ENCODE measurements at regions not wholly inside any gene's neighbourhood (a gene's known extent, or its start where the extent isn't known, plus 50 kb on each side); places are given as distances from the start of the nearest gene placed in this dataset.
"Not testable (repeated sequence)": the region's sequence is repeated elsewhere in the genome, so short reads cannot be mapped to it uniquely, and the experiment has no call there.

DNA sequence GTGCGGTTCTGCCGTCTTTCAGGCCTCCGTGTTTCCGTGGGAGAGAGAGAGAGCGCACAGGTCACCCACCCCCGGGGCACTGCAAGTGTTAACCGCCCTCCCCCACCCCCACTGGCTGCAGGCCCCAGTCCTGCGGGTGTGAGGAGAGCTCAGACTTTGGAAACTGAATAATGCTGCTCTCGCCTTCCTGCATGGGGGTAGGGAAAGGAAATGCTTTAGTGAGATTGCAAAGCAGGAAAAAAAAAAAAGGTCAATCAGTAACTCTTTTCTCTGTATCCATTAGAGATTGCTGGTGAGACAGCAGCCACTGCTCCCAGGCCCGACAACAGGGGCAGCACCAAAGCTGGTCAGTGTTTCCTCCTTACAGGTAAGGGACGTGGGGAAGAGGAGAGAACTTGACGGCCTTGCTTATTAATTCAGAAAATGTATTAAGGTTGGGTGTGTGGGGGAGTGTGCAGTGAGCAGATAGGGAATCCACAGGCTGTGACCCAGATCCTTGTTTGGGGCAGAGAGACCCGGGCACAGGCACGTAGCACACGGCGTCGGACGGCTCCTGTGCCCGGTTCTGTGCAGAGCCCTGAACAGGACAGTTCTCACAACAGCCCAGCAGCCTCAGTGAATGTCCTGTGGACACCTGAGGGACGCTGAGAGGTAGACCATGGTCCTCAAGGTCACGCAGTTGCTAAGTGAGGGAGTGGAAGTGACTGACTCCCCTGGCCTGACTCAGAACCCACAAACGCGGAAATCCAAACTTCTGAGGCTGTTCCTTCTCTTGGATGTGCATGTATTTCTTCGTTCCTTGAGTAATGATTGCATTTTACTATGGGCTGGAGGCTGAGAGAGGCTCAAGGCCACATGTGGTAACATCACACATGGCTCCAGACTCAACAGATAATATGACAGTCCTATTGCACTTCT, 156.5 kb downstream of the FOXL1 start:
- H3K4me3 ChIP-seq (ENCODE audit: low read depth in 1 of 5, low read length in 5 of 5), result no peak overlapping the region
- no peak overlapping the region for H3K9ac ChIP-seq (ENCODE audit: low read length in 5 of 5)
- no peaks in the 10 kb centered on the region for H3K9me3 ChIP-seq (ENCODE audit: control insufficient read depth in 5 of 5, low read length in 5 of 5)
- peaks cover 0 to 6% (median 0%) of the 10 kb centered on the region in 5 donors for H3K4me1 ChIP-seq (ENCODE audit: control insufficient read depth in 5 of 5, insufficient read depth in 5 of 5, low read length in 5 of 5)
- H3K27me3 ChIP-seq (ENCODE audit: control insufficient read depth in 5 of 5, insufficient read depth in 4 of 5, low read length in 5 of 5), result peaks cover 12 to 54% (median 33%) of the 10 kb centered on the region in 5 donors
- H3K36me3 ChIP-seq (ENCODE audit: control insufficient read depth in 5 of 5, insufficient read depth in 5 of 5, low read length in 5 of 5), result no peaks in the 10 kb centered on the region
- H3K27ac ChIP-seq (ENCODE audit: low read depth, low read length), result no peak overlapping the region

DNA sequence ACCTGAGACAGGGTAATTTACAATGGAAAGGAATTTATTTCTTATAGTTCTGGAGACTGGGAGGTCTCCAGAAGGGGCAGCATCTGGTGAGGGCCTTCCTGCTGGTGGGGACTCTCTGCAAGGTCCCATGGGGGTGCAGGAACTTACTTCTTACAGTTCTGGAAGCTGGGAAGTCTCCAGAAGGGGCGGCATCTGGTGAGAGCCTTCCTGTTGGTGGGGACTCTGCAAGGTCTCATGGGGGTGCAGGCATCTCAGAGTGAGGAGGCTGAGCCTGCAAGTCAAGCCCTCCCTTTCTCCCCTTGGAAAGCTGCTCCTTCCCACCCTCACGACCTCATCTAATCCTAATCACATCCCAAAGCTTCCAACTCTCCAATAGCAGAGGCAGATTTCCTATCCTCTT, 157.4 kb downstream of the FOXL1 start:
- no peaks in the 10 kb centered on the region for H3K36me3 ChIP-seq (ENCODE audit: control insufficient read depth in 5 of 5, insufficient read depth in 5 of 5, low read length in 5 of 5)
- peaks cover 0 to 6% (median 0%) of the 10 kb centered on the region in 5 donors for H3K4me1 ChIP-seq (ENCODE audit: control insufficient read depth in 5 of 5, insufficient read depth in 5 of 5, low read length in 5 of 5)
- peaks cover 19 to 55% (median 37%) of the 10 kb centered on the region in 5 donors for H3K27me3 ChIP-seq (ENCODE audit: control insufficient read depth in 5 of 5, insufficient read depth in 4 of 5, low read length in 5 of 5)
- no peak overlapping the region for H3K9ac ChIP-seq (ENCODE audit: low read length in 5 of 5)
- H3K27ac ChIP-seq (ENCODE audit: low read depth, low read length), result no peak overlapping the region
- no peaks in the 10 kb centered on the region for H3K9me3 ChIP-seq (ENCODE audit: control insufficient read depth in 5 of 5, low read length in 5 of 5)
- H3K4me3 ChIP-seq (ENCODE audit: low read depth in 1 of 5, low read length in 5 of 5), result no peak overlapping the region

DNA sequence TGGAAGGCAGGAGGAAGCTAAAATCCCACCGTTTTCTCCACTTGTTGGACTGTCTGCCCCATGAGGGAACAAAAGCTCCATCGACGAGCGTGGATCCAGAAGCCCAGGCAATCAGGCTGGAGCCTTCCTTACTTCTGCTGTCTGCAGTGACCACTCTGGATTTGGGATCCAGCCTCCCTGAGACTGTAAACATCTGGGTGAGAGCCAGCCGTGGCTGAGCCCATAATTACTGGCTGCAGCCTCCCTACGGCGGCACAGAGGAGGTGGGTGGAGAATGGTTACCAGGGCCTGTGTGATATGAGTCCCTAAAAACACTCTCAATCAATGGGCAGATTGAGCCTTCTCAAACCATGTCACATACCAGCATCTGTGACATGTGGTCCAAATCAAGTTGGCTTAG, 158.2 kb downstream of the FOXL1 start:
- no peak overlapping the region for H3K4me3 ChIP-seq (ENCODE audit: low read depth in 1 of 5, low read length in 5 of 5)
- H3K27me3 ChIP-seq (ENCODE audit: control insufficient read depth in 5 of 5, insufficient read depth in 4 of 5, low read length in 5 of 5), result peaks cover 22 to 55% (median 41%) of the 10 kb centered on the region in 5 donors

DNA sequence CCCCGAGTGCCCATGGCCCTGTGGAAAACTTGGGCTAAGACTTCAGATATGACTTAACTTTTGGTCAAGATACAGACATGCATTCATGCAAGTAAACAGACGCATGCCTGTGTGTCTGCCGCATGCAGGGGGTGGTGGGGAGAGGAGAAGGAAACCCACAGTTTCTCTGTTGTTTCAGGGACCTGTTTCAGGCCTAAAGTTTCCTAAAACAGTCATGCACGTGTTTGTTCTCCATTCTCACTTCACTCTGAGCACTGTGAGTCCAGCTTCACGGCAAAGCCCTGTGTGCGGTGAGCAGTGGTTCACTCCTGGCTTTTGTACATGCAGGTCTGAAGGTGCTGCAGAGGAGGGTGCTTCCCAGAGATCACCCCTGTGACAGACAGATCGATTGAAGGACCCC, 158.7 kb downstream of the FOXL1 start:
- Histone ChIP-seq H3K4me1 (ENCODE audit: control insufficient read depth in 5 of 5, insufficient read depth in 5 of 5, low read length in 5 of 5) (peaks cover 0 to 16% (median 2%) of the 10 kb centered on the region in 5 donors), H3K9me3 (ENCODE audit: control insufficient read depth in 5 of 5, low read length in 5 of 5) (no peaks in the 10 kb centered on the region), H3K27me3 (ENCODE audit: control insufficient read depth in 5 of 5, insufficient read depth in 4 of 5, low read length in 5 of 5) (peaks cover 22 to 56% (median 41%) of the 10 kb centered on the region in 5 donors), H3K4me3 (ENCODE audit: low read depth in 1 of 5, low read length in 5 of 5) (no peak overlapping the region), H3K36me3 (ENCODE audit: control insufficient read depth in 5 of 5, insufficient read depth in 5 of 5, low read length in 5 of 5) (no peaks in the 10 kb centered on the region), H3K27ac (ENCODE audit: low read depth, low read length) (no peak overlapping the region), H3K9ac (ENCODE audit: low read length in 5 of 5) (no peak overlapping the region)

More for the DNA sequence above, 158.2 kb downstream of the FOXL1 start:
- Histone ChIP-seq H3K27ac (ENCODE audit: low read depth, low read length) (no peak overlapping the region), H3K36me3 (ENCODE audit: control insufficient read depth in 5 of 5, insufficient read depth in 5 of 5, low read length in 5 of 5) (no peaks in the 10 kb centered on the region), H3K4me1 (ENCODE audit: control insufficient read depth in 5 of 5, insufficient read depth in 5 of 5, low read length in 5 of 5) (peaks cover 0 to 14% (median 2%) of the 10 kb centered on the region in 5 donors), H3K9me3 (ENCODE audit: control insufficient read depth in 5 of 5, low read length in 5 of 5) (no peaks in the 10 kb centered on the region), H3K9ac (ENCODE audit: low read length in 5 of 5) (no peak overlapping the region)

DNA sequence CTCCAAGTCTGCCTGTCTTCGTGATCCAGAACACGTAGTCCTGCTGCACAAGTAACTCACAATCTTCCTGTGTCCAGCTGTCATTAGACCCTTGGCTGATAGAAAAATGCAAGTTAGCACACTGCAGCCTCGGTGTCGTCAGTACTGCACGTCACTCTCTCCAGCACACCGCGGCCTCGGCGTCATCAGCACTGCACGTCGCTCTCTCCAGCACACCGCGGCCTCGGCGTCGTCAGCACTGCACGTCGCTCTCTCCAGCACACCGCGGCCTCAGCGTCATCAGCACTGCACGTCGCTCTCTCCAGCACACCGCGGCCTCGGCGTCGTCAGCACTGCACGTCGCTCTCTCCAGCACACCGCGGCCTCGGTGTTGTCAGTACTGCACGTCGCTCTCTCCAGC, 160.0 kb downstream of the FOXL1 start:
- H3K9ac ChIP-seq (ENCODE audit: low read length in 5 of 5); H3K27ac ChIP-seq (ENCODE audit: low read depth, low read length); H3K36me3 ChIP-seq (ENCODE audit: control insufficient read depth in 5 of 5, insufficient read depth in 5 of 5, low read length in 5 of 5); H3K9me3 ChIP-seq (ENCODE audit: control insufficient read depth in 5 of 5, low read length in 5 of 5); H3K4me3 ChIP-seq (ENCODE audit: low read depth in 1 of 5, low read length in 5 of 5): not testable (repeated sequence)
- H3K4me1 ChIP-seq (ENCODE audit: control insufficient read depth in 5 of 5, insufficient read depth in 5 of 5, low read length in 5 of 5), result peaks cover 0 to 16% (median 2%) of the 10 kb centered on the region in 5 donors
- peaks cover 14 to 45% (median 32%) of the 10 kb centered on the region in 5 donors for H3K27me3 ChIP-seq (ENCODE audit: control insufficient read depth in 5 of 5, insufficient read depth in 4 of 5, low read length in 5 of 5)

DNA sequence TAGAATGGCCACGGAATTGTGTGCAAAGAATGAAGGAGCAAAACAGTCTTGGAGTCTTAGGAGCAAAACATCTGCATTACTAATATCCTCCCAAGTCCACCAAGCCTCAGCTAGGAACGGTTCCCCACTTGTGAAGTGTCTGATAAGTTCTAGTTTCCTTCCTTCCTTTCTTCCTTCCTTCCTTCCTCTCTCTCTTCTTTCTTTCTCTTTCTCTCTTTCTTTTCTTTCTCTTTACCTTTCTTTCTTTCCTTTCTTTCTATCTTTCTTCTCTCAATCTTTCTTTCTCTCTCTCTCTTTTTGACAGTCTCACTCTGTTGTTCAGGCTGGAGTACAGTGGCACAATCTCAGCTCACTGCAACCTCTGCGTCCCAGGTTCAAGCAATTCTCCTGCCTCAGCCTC, 160.8 kb downstream of the FOXL1 start:
- Histone ChIP-seq H3K4me3 (ENCODE audit: low read depth in 1 of 5, low read length in 5 of 5) (no peak overlapping the region), H3K27me3 (ENCODE audit: control insufficient read depth in 5 of 5, insufficient read depth in 4 of 5, low read length in 5 of 5) (peaks cover 6 to 36% (median 25%) of the 10 kb centered on the region in 5 donors), H3K36me3 (ENCODE audit: control insufficient read depth in 5 of 5, insufficient read depth in 5 of 5, low read length in 5 of 5) (no peaks in the 10 kb centered on the region), H3K9ac (ENCODE audit: low read length in 5 of 5) (no peak overlapping the region), H3K27ac (ENCODE audit: low read depth, low read length) (no peak overlapping the region), H3K9me3 (ENCODE audit: control insufficient read depth in 5 of 5, low read length in 5 of 5) (no peaks in the 10 kb centered on the region), H3K4me1 (ENCODE audit: control insufficient read depth in 5 of 5, insufficient read depth in 5 of 5, low read length in 5 of 5) (peaks cover 0 to 12% (median 2%) of the 10 kb centered on the region in 5 donors)

DNA sequence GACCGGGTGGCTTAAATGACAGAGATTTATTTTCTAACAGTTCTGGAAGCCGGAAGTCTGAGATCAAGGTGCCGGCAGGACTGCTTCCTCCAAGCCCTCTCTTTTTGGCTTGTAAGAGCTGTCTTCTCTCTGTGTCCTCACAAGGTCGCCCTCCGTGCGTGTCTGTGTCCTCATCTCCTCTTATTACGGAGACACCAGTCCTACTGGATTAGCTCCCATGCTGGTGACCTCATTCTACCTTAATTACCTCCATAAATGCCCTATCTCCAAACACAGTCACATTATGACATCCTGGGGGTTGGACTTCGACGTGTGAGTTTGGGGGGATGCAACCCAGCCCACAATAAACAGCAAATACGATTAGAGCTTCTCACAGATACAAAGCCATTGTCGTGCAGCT, 161.5 kb downstream of the FOXL1 start:
- H3K9me3 ChIP-seq (ENCODE audit: control insufficient read depth in 5 of 5, low read length in 5 of 5), result no peaks in the 10 kb centered on the region
- no peak overlapping the region for H3K27ac ChIP-seq (ENCODE audit: low read depth, low read length)
- H3K4me1 ChIP-seq (ENCODE audit: control insufficient read depth in 5 of 5, insufficient read depth in 5 of 5, low read length in 5 of 5), result peaks cover 0 to 12% (median 2%) of the 10 kb centered on the region in 5 donors
- no peak overlapping the region for H3K4me3 ChIP-seq (ENCODE audit: low read depth in 1 of 5, low read length in 5 of 5)
- no peak overlapping the region for H3K9ac ChIP-seq (ENCODE audit: low read length in 5 of 5)
- peaks cover 6 to 33% (median 20%) of the 10 kb centered on the region in 5 donors for H3K27me3 ChIP-seq (ENCODE audit: control insufficient read depth in 5 of 5, insufficient read depth in 4 of 5, low read length in 5 of 5)
- no peaks in the 10 kb centered on the region for H3K36me3 ChIP-seq (ENCODE audit: control insufficient read depth in 5 of 5, insufficient read depth in 5 of 5, low read length in 5 of 5)

DNA sequence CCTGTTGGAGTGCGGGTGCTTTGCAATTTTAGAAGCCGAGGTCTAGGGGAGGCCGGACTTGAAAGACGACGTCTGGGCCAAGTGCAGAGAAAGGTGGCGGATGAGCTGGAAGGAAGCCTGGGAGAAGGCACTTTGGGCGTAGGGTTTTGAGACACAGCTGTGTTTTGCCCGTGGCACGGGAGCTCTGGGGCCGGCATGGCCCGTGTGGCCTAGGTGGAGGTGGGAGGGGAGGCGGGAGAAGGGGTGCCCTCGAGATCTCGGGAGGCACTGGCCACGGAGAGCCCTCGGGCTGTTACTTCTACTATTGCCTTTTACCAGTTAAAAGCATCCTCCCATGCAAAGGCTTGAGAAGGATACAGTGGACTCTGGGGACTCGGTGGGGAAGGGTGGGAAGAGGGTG, 161.9 kb downstream of the FOXL1 start:
- H3K4me1 ChIP-seq (ENCODE audit: control insufficient read depth in 5 of 5, insufficient read depth in 5 of 5, low read length in 5 of 5), result peaks cover 0 to 12% (median 2%) of the 10 kb centered on the region in 5 donors
- H3K27me3 ChIP-seq (ENCODE audit: control insufficient read depth in 5 of 5, insufficient read depth in 4 of 5, low read length in 5 of 5), result peaks cover 4 to 29% (median 18%) of the 10 kb centered on the region in 5 donors
- no peaks in the 10 kb centered on the region for H3K9me3 ChIP-seq (ENCODE audit: control insufficient read depth in 5 of 5, low read length in 5 of 5)
- no peak overlapping the region for H3K4me3 ChIP-seq (ENCODE audit: low read depth in 1 of 5, low read length in 5 of 5)
- H3K9ac ChIP-seq (ENCODE audit: low read length in 5 of 5), result no peak overlapping the region
- no peaks in the 10 kb centered on the region for H3K36me3 ChIP-seq (ENCODE audit: control insufficient read depth in 5 of 5, insufficient read depth in 5 of 5, low read length in 5 of 5)
- no peak overlapping the region for H3K27ac ChIP-seq (ENCODE audit: low read depth, low read length)

DNA sequence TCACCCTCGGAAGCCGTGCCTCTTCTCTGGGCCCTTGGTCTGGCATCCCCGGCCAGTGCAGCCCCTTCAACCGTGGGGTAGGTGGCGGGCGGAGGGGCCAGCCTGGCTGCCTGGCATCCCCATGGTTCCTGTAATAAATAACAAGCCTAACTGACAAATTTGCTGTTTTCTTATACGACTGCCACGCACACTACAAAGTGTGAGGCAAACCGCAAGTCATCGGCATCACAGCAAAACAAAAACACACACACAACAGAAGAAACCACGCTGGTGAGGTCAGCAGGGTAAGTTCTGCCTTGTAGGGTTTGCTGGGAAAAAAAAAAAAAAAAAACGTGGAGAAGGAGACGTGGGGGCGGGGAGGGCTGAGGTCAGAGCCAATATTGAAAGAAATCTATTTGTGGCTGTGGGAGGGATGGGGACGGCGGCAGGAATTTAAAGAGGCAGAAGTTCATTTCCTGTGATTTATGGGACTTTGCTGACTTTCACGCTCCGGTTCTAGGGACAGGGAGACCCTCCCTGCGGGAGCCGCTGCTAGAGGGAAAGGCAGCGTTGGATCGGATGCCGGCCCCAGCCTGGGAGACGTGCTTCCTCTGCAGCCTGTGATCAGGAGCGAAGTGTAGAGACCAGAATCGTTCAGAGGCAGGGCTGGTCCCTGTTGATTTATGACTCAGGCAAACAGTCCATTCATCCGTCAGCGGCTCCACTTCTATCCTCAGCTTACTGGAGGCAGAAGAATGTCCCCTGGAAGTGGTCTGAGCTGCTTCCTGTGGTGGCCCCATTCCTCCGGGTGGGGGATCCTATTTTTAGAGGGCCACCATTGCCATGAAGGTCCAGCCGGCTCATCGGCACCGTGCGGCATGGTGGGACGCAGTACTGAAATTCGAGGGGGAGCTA, 162.8 kb downstream of the FOXL1 start:
- Histone ChIP-seq H3K9me3 (ENCODE audit: control insufficient read depth in 5 of 5, low read length in 5 of 5) (no peaks in the 10 kb centered on the region), H3K9ac (ENCODE audit: low read length in 5 of 5) (no peak overlapping the region), H3K4me3 (ENCODE audit: low read depth in 1 of 5, low read length in 5 of 5) (peak overlapping the region; percentile 7 to 44 (median 31)), H3K27me3 (ENCODE audit: control insufficient read depth in 5 of 5, insufficient read depth in 4 of 5, low read length in 5 of 5) (peaks cover 4 to 29% (median 18%) of the 10 kb centered on the region in 5 donors), H3K4me1 (ENCODE audit: control insufficient read depth in 5 of 5, insufficient read depth in 5 of 5, low read length in 5 of 5) (peaks cover 0 to 12% (median 2%) of the 10 kb centered on the region in 5 donors), H3K36me3 (ENCODE audit: control insufficient read depth in 5 of 5, insufficient read depth in 5 of 5, low read length in 5 of 5) (no peaks in the 10 kb centered on the region), H3K27ac (ENCODE audit: low read depth, low read length) (no peak overlapping the region)
